ENCODE measurements at regions not wholly inside any gene's neighbourhood (a gene's known extent, or its start where the extent isn't known, plus 50 kb on each side); places are given as distances from the start of the nearest gene placed in this dataset.

DNA sequence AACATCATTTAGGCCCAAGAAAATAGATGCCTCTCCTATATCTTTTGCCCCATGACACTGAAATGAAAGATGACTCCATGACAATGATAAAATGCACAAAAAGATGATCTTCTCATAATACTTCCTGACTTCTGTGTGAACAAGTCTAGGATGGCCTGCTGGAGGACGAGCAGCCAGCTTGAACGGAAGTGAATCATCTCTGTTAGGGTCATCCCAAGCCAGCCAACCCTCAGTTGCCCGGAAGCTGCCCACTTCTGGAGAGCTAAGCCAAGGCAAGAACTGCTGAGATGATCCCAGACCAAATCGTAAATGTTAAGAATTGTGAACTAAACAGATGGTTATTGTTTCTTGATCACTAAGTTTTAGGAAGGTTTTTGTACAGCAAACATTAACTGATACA is 249.7 kb upstream of the HS3ST5 start:
- Histone ChIP-seq H3K4me2 (ENCODE audit: low read length) (no peak overlapping the region), H3K27ac (ENCODE audit: low read depth, low read length) (no peak overlapping the region), H3K36me3 (ENCODE audit: insufficient read depth, low read length) (no peaks in the 10 kb centered on the region), H3K4me3 (ENCODE audit: insufficient read depth, low read depth, low read length) (no peak overlapping the region), H4K20me1 (ENCODE audit: insufficient read depth, low read length) (no peaks in the 10 kb centered on the region), H2AFZ (ENCODE audit: low read depth, low read length) (no peak overlapping the region), H3K79me2 (ENCODE audit: insufficient read depth, low read length) (no peaks in the 10 kb centered on the region), H3K9ac (ENCODE audit: low read length) (no peak overlapping the region), H3K9me3 (ENCODE audit: insufficient read depth, low read depth, low read length) (no peaks in the 10 kb centered on the region), H3K4me1 (ENCODE audit: insufficient read depth, low read length) (no peaks in the 10 kb centered on the region), H3K27me3 (ENCODE audit: insufficient read depth, low read length) (no peaks in the 10 kb centered on the region)
- Mint-ChIP-seq H3K4me3 (ENCODE audit: unreplicated experiment) (no peak overlapping the region), H3K4me1 (ENCODE audit: low read depth, unreplicated experiment) (peaks cover 5% of the 10 kb centered on the region), H3K36me3 (ENCODE audit: low read depth, unreplicated experiment) (no peaks in the 10 kb centered on the region), H3K27ac (ENCODE audit: unreplicated experiment) (no peak overlapping the region), H3K27me3 (ENCODE audit: low read depth, unreplicated experiment) (no peaks in the 10 kb centered on the region), H3K9me3 (ENCODE audit: unreplicated experiment) (no peaks in the 10 kb centered on the region)
- no peak for DNase-seq (ENCODE audit: low read depth)
- no peak for TF ChIP-seq EZH2 (IDR thresholded peaks at IDR 0.05; ENCODE audit: insufficient read depth, low read length)
- TF ChIP-seq, protein P1, sequence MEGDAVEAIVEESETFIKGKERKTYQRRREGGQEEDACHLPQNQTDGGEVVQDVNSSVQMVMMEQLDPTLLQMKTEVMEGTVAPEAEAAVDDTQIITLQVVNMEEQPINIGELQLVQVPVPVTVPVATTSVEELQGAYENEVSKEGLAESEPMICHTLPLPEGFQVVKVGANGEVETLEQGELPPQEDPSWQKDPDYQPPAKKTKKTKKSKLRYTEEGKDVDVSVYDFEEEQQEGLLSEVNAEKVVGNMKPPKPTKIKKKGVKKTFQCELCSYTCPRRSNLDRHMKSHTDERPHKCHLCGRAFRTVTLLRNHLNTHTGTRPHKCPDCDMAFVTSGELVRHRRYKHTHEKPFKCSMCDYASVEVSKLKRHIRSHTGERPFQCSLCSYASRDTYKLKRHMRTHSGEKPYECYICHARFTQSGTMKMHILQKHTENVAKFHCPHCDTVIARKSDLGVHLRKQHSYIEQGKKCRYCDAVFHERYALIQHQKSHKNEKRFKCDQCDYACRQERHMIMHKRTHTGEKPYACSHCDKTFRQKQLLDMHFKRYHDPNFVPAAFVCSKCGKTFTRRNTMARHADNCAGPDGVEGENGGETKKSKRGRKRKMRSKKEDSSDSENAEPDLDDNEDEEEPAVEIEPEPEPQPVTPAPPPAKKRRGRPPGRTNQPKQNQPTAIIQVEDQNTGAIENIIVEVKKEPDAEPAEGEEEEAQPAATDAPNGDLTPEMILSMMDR (IDR thresholded peaks at IDR 0.05; ENCODE audit: insufficient read depth, low read depth, low read length), result no peak
- FAIRE-seq, result no peak

GRCh38 chr6:114588726-114589125 is 245.9 kb upstream of the HS3ST5 start:
- H3K79me2 ChIP-seq (ENCODE audit: insufficient read depth, low read length), result no peaks in the 10 kb centered on the region
- Mint-ChIP-seq H3K27ac (ENCODE audit: unreplicated experiment) (no peak overlapping the region), H3K36me3 (ENCODE audit: low read depth, unreplicated experiment) (no peaks in the 10 kb centered on the region), H3K4me1 (ENCODE audit: low read depth, unreplicated experiment) (no peaks in the 10 kb centered on the region), H3K4me3 (ENCODE audit: unreplicated experiment) (no peak overlapping the region), H3K27me3 (ENCODE audit: low read depth, unreplicated experiment) (no peaks in the 10 kb centered on the region), H3K9me3 (ENCODE audit: unreplicated experiment) (peaks cover 2% of the 10 kb centered on the region)
- TF ChIP-seq EZH2 (IDR thresholded peaks at IDR 0.05; ENCODE audit: insufficient read depth, low read length), result no peak
- TF ChIP-seq, protein P1 (IDR thresholded peaks at IDR 0.05; ENCODE audit: insufficient read depth, low read depth, low read length), result no peak
- no peaks in the 10 kb centered on the region for H3K4me1 ChIP-seq (ENCODE audit: insufficient read depth, low read length)
- no peaks in the 10 kb centered on the region for H4K20me1 ChIP-seq (ENCODE audit: insufficient read depth, low read length)
- no peak overlapping the region for H3K4me2 ChIP-seq (ENCODE audit: low read length)
- H3K9ac ChIP-seq (ENCODE audit: low read length), result no peak overlapping the region
- no peak overlapping the region for H3K4me3 ChIP-seq (ENCODE audit: insufficient read depth, low read depth, low read length)
- H3K27me3 ChIP-seq (ENCODE audit: insufficient read depth, low read length), result no peaks in the 10 kb centered on the region
- no peak overlapping the region for H3K27ac ChIP-seq (ENCODE audit: low read depth, low read length)
- no peaks in the 10 kb centered on the region for H3K36me3 ChIP-seq (ENCODE audit: insufficient read depth, low read length)
- H2AFZ ChIP-seq (ENCODE audit: low read depth, low read length), result no peak overlapping the region
- FAIRE-seq (no peak), DNase-seq (ENCODE audit: low read depth) (no peak)
- no peaks in the 10 kb centered on the region for H3K9me3 ChIP-seq (ENCODE audit: insufficient read depth, low read depth, low read length)

- Histone ChIP-seq H3K79me2 (ENCODE audit: insufficient read depth, low read length) (no peaks in the 10 kb centered on the region), H3K27ac (ENCODE audit: low read depth, low read length) (no peak overlapping the region), H3K36me3 (ENCODE audit: insufficient read depth, low read length) (no peaks in the 10 kb centered on the region), H3K4me3 (ENCODE audit: insufficient read depth, low read depth, low read length) (no peak overlapping the region), H3K27me3 (ENCODE audit: insufficient read depth, low read length) (no peaks in the 10 kb centered on the region), H3K4me1 (ENCODE audit: insufficient read depth, low read length) (no peaks in the 10 kb centered on the region), H4K20me1 (ENCODE audit: insufficient read depth, low read length) (no peaks in the 10 kb centered on the region), H3K9me3 (ENCODE audit: insufficient read depth, low read depth, low read length) (no peaks in the 10 kb centered on the region), H3K9ac (ENCODE audit: low read length) (no peak overlapping the region), H3K4me2 (ENCODE audit: low read length) (no peak overlapping the region), H2AFZ (ENCODE audit: low read depth, low read length) (no peak overlapping the region)
- Mint-ChIP-seq H3K27ac (ENCODE audit: unreplicated experiment) (no peak overlapping the region), H3K36me3 (ENCODE audit: low read depth, unreplicated experiment) (no peaks in the 10 kb centered on the region), H3K4me1 (ENCODE audit: low read depth, unreplicated experiment) (no peaks in the 10 kb centered on the region), H3K27me3 (ENCODE audit: low read depth, unreplicated experiment) (no peaks in the 10 kb centered on the region), H3K4me3 (ENCODE audit: unreplicated experiment) (no peak overlapping the region), H3K9me3 (ENCODE audit: unreplicated experiment) (peaks cover 7% of the 10 kb centered on the region)
- DNase-seq (ENCODE audit: low read depth) (no peak), FAIRE-seq (no peak)
- TF ChIP-seq EZH2 (IDR thresholded peaks at IDR 0.05; ENCODE audit: insufficient read depth, low read length), result no peak
- TF ChIP-seq, protein P1 (IDR thresholded peaks at IDR 0.05; ENCODE audit: insufficient read depth, low read depth, low read length), result no peak
Observed at GRCh38 chr6:114586298-114586697, 243.5 kb upstream of the HS3ST5 start.

Data from astrocyte (in vitro differentiated cells and primary cell).